Smooth muscle cell (in vitro differentiated cells): ENCODE measurements at regions not wholly inside any gene's neighbourhood (a gene's known extent, or its start where the extent isn't known, plus 50 kb on each side); places are given as distances from the start of the nearest gene placed in this dataset.
"Not testable (repeated sequence)": the region's sequence is repeated elsewhere in the genome, so short reads cannot be mapped to it uniquely, and the experiment has no call there.

ENCODE experiments used
- DNase-seq: peaks from one replicate; lab custom pipeline; 2025; ENCODE audit not compliant: unreplicated experiment; lab: John Stamatoyannopoulos, UW
- H2AFZ ChIP-seq: fragments of 200-600 bp; sonication (generic); 2 replicates; pipeline ENCODE4 v1.6.0; 2016; ENCODE audit warnings: antibody characterized with exemption, low read depth, mild to moderate bottlenecking
- H3F3A ChIP-seq: fragments of 200-600 bp; sonication (generic); 2 replicates; pipeline ENCODE4 v1.6.0; 2017; ENCODE audit warnings: antibody characterized with exemption, low read depth
- H3K27ac ChIP-seq: fragments of 200-600 bp; sonication (generic); 2 replicates; pipeline ENCODE4 v1.5.1; 2016; ENCODE audit warnings: low read depth, mild to moderate bottlenecking
- H3K27me3 ChIP-seq: fragments of 200-600 bp; sonication (generic); 2 replicates; pipeline ENCODE4 v1.6.1; 2016; ENCODE audit warnings: low read depth, mild to moderate bottlenecking
- H3K36me3 ChIP-seq: fragments of 200-600 bp; sonication (generic); 2 replicates; pipeline ENCODE4 v1.5.1; 2016; ENCODE audit warnings: low read depth
- H3K4me1 ChIP-seq: fragments of 200-600 bp; sonication (generic); 2 replicates; pipeline ENCODE4 v1.5.1; 2016; ENCODE audit warnings: low read depth
- H3K4me2 ChIP-seq: fragments of 200-600 bp; sonication (generic); 2 replicates; pipeline ENCODE4 v1.6.0; 2016; ENCODE audit warnings: mild to moderate bottlenecking
- H3K4me3 ChIP-seq: fragments of 200-600 bp; sonication (generic); 2 replicates; pipeline ENCODE4 v1.5.1; 2016; ENCODE audit warnings: mild to moderate bottlenecking
- H3K79me2 ChIP-seq: fragments of 200-600 bp; sonication (generic); 2 replicates; pipeline ENCODE4 v1.6.0; 2016; ENCODE audit warnings: low read depth, mild to moderate bottlenecking
- H3K9ac ChIP-seq: fragments of 200-600 bp; sonication (generic); 2 replicates; pipeline ENCODE4 v1.6.0; 2016; ENCODE audit warnings: low read depth
- H3K9me3 ChIP-seq: fragments of 200-600 bp; sonication (generic); replicated peaks from 2 replicates; pipeline ENCODE4 v1.5.1; 2016; ENCODE audit warnings: low read depth
- H4K20me1 ChIP-seq: fragments of 200-600 bp; sonication (generic); 2 replicates; pipeline ENCODE4 v1.6.0; 2016; ENCODE audit warnings: low read depth
- CTCF ChIP-seq: fragments of 200-600 bp; sonication (generic); IDR thresholded peaks from 2 replicates; pipeline ENCODE4 v1.5.1; 2017; ENCODE audit warnings: borderline replicate concordance, mild to moderate bottlenecking, antibody characterized with exemption; ENCODE audit not compliant: insufficient read depth, poor library complexity, severe bottlenecking
- WGBS: methylation state at CpG from one replicate; pipeline ENCODE4 v1.1.7; 2016; ENCODE audit warnings: low lambda C conversion rate; 5-methylcytosine and 5-hydroxymethylcytosine counted together

- H3K4me3 ChIP-seq = no peak overlapping the region
- no peaks in the 10 kb centered on the region for H3K79me2 ChIP-seq
- H3K4me2 ChIP-seq = no peak overlapping the region
- no peak overlapping the region for H3K9ac ChIP-seq
- H2AFZ ChIP-seq = no peak overlapping the region
- TF ChIP-seq CTCF = no peak
- DNase-seq = no peak
- no peak overlapping the region for H3K27ac ChIP-seq
- 84% methylated on average over 13 of the region's 13 CpGs for WGBS
- H4K20me1 ChIP-seq = no peaks in the 10 kb centered on the region
- no peaks in the 10 kb centered on the region for H3K27me3 ChIP-seq
- no peaks in the 10 kb centered on the region for H3K9me3 ChIP-seq
- no peaks in the 10 kb centered on the region for H3K36me3 ChIP-seq
- no peaks in the 10 kb centered on the region for H3F3A ChIP-seq
- H3K4me1 ChIP-seq = no peaks in the 10 kb centered on the region
These were observed 167.7 kb upstream of the KCNJ15 start for GRCh38 chr21:38088916-38089762.

DNA sequence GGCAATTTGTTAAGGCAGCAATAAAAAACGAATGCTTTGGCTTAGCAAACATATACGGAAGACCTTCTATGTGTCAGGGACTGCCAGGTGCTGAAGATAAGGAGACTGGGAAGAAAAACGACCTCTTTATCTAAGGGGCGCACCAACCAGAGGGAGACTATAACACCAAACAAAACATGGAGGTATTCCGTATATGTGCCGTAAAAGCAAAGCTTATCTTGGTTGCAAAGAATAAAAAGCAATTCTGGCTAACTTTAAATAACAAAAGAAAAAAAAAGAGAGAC is 167.1 kb upstream of the KCNJ15 start:
- Histone ChIP-seq H3K4me3 (no peak overlapping the region), H4K20me1 (no peaks in the 10 kb centered on the region), H3K27ac (no peak overlapping the region), H3K9ac (no peak overlapping the region), H3K4me2 (no peak overlapping the region), H3K36me3 (no peaks in the 10 kb centered on the region), H3K27me3 (no peaks in the 10 kb centered on the region), H3K4me1 (no peaks in the 10 kb centered on the region), H3F3A (no peaks in the 10 kb centered on the region), H3K79me2 (no peaks in the 10 kb centered on the region), H2AFZ (no peak overlapping the region), H3K9me3 (no peaks in the 10 kb centered on the region)
- WGBS = 81% methylated on average over 6 of the region's 6 CpGs
- no peak for DNase-seq
- TF ChIP-seq CTCF = no peak

GRCh38 chr21:38091061-38091460 is 165.7 kb upstream of the KCNJ15 start:
- not testable (repeated sequence) for H3K9ac ChIP-seq, H2AFZ ChIP-seq, H3K4me3 ChIP-seq, H3K9me3 ChIP-seq, H3K4me1 ChIP-seq, H4K20me1 ChIP-seq, H3K4me2 ChIP-seq, H3K36me3 ChIP-seq, DNase-seq, H3K27ac ChIP-seq, H3F3A ChIP-seq, H3K27me3 ChIP-seq, H3K79me2 ChIP-seq
- 90% methylated on average over 2 of the region's 2 CpGs for WGBS

DNA sequence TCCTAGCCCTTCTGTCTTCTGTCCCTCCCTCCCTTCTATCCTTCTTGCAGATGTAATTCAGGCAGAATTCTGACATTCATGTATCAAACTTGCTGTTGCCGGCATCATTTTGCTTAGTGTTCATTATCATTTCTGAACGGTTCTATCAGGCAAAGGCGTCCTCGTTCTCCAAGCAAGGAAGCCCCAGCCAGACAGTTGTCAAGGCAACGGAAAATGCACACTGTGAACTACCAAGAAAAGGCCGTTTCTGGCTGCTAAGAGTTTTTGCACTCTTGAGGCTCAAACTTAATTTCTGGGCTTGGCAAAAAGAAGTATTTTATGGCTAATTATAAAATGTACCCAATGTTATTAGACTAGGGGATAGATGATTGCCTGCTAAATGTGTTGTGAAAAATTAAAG is 164.7 kb upstream of the KCNJ15 start:
- 72% methylated on average over 6 of the region's 6 CpGs for WGBS
- Histone ChIP-seq H2AFZ (no peak overlapping the region), H3K4me1 (no peaks in the 10 kb centered on the region), H3K79me2 (no peaks in the 10 kb centered on the region), H3K4me2 (no peak overlapping the region), H3K4me3 (no peak overlapping the region), H3K27ac (no peak overlapping the region), H3K9me3 (no peaks in the 10 kb centered on the region), H3F3A (no peaks in the 10 kb centered on the region), H3K9ac (no peak overlapping the region), H4K20me1 (no peaks in the 10 kb centered on the region), H3K27me3 (no peaks in the 10 kb centered on the region), H3K36me3 (no peaks in the 10 kb centered on the region)
- DNase-seq = no peak
- no peak for TF ChIP-seq CTCF
